Muscle of back (tissue), 3 donors: ENCODE measurements at regions not wholly inside any gene's neighbourhood (a gene's known extent, or its start where the extent isn't known, plus 50 kb on each side); places are given as distances from the start of the nearest gene placed in this dataset.
"Not testable (repeated sequence)": the region's sequence is repeated elsewhere in the genome, so short reads cannot be mapped to it uniquely, and the experiment has no call there.

Experiments used
- DNase-seq, 3 donors: peaks; one replicate each; pipeline versions ENCODE4 v3.0.0 to v3.0.0-alpha.2; 2013

DNA sequence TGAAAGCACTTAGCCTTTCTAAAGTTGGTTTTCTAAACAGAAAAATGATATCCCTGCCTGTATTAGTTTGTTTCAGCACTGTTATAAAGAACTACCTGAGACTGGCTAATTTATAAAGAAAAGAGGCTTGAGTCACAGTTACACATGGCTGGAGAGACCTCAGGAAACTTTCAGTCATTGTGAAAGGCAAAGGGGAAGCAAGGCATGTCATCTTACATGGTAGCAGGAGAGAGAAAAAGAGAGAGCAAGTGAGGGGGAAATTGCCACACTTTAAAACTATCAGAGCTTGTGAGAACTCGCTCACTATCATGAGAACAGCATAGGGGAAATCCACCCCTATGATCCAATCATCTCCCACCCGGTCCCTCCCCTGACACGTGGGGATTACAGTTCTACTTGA lies 64.9 kb downstream of the FAM170A start:
- no peak for DNase-seq

DNA sequence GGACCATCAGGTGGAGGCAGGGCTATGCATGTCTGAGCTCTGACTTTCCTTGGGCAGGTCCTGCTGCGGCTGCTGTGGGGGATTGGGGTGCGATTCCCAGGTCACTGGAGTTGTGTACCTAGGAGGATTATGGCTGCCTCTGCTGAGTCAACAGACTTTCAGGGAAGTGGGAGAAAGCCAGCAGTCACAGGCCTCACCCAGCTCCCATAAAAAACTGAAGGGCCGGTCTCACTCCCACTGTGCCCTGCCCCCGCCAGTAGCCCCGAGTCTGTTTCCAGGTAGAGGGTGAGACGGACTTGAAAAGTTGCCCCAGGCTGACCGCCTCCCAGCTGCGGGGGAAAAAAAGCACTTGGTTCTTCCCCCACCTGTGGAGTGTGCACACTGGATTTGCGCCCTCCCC lies 76.7 kb downstream of the FAM170A start:
- no peak for DNase-seq

DNA sequence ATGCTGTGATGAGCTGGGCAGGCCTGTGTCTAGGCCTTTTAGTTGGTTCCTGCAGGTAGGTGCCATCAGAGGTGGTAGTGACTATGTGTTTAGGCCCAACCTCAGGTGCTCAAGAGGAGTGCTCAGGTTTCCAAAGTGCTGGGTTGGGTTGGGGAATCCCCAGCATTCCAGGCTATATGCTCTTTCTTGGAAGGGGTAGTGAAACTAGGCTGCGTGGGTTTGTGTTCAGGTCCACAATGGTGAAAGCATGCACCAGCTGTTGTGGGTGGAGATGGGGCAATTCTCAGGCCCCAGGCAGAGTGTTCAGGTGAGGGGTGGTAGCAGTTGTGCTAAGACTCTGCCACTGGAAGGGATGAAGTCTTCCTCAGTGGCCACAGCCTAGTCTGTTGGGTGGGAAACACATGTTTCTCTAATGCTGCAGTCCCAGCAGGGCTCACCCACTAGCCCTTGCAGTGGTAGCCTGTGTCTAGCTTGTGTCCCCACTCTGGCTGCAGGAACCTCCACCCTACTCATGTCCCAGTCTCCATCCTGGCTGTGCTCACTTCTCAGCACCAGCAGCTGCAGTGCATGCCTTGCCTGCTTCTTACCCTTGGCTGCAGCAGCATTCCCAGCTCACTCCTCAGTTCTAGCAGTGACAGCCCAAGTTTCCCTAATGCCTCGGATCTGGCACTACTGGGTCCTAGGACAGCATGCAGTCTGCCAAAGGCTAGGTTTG lies 78.9 kb downstream of the FAM170A start:
- DNase-seq = no peak

DNA sequence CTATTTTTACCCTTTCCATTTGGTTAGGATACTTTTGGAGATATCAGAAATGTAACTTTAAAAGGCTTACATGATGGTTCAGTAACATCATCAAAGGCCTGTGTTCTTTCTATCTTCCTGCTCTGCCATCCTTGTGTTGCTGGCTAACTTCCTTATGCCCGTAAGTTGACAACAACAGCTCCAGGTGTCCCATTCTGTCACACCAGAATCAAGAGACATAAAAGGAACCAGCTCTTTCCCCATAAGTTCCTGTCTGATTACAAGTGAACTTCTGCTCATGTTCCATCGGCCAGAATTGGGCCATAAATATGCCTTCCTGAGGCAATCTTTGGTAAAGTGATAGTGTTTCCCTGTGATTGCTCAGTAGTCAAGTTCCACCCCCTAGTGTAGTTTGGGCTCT lies 92.4 kb downstream of the FAM170A start:
- DNase-seq = no peak

DNA sequence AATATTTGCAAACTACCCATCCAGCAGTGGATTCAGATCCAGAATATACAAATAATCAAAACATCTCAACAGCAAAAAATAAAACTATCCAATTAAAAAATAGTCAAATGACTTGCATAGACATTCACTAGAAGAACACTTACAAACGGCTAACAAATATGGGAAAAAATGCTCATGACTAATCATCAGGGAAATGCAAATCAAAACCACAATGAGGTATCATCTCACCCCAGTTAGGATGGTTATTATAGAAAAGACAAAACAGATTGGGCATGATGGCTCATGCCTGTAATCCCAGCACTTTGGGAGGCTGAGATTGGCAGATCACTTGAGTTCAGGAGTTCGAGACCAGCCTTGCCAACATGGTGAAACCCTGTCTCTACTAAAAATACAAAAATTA lies 95.9 kb downstream of the FAM170A start:
- not testable (repeated sequence) for DNase-seq

DNA sequence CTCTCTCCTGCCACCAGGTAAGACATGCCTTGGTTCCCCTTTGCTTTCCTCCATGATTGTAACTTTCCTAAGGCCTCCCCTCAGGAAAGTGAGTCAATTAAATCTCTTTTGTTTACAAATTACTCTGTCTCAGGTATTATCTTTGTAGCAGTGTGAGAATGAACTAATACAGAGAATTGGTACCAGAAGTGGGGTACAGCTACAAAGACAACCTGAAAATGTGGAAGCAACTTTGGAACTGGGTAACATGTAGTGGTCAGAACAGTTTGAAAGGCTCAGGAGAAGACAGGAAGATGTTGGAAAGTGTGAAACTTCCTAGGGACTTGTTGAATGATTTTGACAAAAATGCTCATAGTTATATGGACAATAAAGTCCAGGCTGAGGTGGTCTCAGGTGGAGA lies 97.2 kb downstream of the FAM170A start:
- DNase-seq = no peak

DNA sequence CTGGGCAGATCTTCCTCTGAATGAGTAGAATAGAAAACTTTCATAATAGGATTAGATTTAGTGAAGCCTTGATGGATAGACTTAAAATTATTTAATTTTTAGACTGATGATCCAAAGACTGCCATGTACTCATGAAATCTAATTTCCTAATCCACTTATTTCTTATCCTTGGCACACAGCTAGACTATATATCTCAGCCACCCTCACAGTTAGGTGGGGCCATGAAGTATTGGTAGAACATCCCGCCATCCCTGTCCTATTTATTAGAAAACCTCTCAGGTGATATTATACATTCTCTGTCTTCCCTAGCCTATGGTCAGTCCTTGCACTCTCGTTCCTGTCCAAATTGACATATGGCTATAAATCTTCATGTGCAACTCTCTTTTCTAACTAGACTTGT lies 110.9 kb downstream of the FAM170A start:
- no peak for DNase-seq

DNA sequence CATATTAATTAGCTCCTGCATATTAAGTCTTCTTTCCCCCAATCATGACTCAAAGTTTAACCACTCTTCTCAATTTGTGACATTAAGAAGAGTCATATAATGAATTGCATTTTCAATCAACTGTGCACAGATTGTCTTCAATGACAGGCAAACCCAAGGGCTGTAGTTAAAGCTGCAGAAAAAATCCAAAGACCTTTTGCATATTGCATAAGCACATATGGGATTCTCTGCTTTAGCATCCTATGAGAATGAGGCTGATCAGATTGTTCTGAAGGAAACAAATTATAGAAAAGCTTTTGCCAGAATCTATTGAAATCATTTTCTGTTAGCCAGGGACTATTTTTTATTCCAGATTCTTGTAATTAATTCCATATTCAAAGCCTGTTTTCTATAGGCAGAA lies 112.3 kb downstream of the FAM170A start:
- DNase-seq = no peak

DNA sequence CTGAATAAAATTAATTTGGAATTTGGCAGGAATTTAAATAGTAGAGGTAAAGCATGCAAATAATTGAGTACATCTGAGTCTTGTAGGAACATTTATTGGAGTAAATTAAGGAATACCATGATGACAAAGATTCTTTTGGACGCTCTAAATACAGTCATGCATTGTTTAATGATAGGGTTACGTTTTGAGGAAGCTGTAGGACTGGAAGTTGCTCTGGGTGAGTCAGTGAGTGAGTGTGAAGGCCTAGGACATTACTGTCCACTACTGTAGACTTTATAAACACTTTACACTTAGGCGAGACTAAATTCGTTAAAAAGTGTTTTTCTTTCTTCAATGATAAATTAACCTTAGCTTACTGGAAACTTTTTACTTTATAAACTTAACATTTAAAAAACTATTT lies 113.0 kb downstream of the FAM170A start:
- no peak for DNase-seq

DNA sequence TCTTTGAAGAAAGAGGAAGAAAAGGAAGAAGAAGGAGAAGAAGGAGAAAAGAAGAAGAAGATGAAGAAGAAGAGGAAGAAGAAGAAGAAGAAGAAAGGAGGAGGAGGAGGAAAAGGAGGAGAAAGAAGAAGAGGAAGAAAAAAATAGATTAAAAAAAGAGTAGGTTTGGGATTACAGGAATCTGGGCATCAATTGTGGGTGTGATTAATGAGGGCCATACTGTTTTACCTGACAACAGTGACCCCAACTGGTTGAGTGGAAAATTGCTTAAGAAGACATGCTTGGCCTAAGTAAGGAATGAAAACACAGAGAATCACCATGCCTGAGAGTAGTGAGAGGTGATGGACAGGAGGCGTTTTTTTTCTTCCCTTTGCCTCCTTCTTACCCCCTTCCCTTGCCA lies 114.6 kb downstream of the FAM170A start:
- DNase-seq = peak in 1 of 3 donors; percentile 3

DNA sequence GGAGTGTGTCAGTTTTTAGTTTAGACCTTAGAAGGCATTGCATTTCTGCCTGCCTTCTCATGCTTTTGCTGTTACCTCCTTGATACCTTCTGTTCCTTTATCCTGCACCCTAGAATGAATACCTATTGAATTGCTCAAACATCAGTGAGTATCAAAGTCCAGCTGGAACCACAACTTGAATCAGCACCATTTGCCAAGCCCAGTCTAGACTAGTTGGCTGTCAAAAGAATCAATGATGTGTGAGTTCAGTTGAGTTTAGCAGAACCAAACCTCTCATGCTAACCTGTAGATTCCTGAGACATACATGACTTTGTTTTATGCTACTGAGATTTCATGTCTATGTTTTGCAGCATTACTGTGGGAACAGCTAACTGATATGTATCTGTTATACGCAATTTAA lies 116.6 kb downstream of the FAM170A start:
- DNase-seq = no peak

DNA sequence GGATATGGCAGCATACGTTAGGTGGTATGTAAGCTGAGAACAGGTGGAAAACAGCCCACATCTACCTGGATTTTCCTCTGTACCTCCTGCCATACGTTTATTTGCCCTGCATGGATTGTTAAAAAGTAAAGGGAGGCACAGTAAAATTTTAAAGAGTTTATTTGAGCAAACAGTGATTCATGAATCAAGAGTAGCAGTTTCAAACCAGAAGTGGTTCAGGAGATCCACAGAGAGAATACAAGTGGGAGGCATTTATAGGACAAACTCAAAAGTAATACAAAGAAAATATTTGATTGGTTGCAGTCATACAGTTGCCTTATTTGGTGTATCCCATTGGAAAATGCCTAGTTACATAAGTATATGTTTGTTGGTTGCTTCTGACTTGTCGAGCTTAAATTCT lies 117.6 kb downstream of the FAM170A start:
- no peak for DNase-seq

DNA sequence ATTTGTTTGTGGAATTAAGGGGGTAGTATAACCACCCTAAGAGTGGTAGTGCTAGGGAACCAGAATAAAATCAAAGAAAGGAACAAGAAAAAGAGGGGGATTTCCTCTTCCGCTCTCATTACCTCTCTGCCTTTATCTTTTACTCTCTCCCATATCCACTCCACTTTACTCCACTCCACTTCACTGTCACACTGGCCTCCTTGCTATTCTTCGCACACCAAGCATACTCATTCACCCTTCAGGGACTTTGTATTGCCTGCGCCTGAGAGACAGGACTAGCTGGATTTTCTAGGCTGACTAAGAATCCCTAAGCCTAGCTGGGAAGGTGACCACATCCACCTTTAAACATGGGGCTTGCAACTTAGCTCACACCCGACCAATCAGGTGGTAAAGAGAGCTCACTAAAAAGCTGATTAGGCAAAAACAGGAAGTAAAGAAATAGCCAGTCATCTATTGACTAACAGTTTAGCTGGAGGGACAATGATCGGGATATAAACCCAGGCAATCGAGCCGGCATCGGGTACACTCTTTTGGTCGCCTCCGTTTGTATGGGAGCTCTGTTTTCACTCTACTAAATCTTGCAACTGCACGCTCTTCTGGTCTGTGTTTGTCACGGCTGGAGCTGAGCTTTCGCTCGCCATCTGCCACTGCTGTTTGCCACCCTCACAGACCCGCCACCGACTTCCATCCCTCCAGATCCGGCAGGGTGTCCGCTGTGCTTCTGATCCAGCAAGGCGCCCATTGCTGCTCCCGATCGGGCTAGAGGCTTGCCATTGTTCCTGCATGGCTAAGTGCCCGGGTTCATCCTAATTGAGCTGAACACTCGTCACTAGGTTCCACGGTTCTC lies 121.8 kb downstream of the FAM170A start:
- no peak for DNase-seq

DNA sequence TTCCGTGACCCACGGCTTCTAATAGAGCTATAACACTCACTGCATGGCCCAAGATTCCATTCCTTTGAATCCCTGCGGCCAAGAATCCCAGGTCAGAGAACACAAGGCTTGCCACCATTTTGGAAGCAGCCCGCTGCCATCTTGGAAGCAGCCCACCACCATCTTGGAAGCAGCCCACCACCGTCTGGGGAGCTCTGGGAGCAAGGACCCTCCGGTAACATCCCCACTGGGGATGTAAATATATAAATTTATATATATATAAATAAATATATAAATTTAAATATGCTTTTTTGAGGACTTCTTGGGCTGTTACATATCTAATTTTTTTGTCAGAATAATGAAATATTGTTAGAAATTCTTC lies 122.4 kb downstream of the FAM170A start:
- no peak for DNase-seq

DNA sequence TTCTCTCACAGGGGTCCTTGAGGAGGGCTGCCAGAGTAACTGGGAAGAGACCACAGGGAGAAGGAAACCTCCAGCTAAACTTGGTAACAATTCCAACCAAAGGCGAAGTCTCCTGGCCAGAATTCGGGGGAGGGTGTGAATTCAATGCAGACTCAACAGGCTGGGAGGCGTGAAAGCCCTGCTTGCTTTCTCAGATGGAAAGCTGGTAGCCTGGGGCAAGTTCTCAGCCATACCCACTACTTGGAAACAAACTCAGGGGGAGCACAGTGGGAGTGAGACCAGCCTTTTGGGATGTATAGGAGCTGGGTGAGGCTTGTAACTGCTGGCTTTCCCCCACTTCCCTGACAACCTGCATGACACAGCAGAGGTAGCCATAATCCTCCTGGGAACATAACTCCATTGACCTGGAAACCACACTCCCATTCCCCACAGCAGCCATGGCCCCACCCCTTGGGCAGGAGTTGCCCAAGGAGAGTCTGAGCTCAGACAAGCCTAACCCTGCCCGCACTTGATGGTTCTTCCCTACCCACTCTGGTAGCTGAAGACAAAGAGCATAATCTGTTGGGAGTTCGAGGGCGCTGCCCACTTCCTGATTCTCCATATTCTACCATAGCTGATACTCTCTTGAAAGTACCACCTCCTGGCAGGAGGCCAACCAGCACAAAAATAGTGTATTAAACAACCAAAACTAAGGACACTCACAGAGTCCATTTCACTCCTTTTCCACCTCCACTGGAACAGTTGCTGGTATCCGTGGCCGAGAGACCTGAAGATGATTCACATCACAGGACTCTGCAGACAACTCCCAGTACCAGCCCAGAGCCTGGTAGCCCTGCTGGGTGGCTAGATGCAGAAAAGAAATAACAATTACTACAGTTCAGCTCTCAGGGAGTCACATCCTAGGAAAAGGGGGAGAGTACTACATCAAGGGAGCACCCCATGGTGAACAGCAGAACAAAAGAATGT lies 123.8 kb downstream of the FAM170A start:
- DNase-seq = no peak

DNA sequence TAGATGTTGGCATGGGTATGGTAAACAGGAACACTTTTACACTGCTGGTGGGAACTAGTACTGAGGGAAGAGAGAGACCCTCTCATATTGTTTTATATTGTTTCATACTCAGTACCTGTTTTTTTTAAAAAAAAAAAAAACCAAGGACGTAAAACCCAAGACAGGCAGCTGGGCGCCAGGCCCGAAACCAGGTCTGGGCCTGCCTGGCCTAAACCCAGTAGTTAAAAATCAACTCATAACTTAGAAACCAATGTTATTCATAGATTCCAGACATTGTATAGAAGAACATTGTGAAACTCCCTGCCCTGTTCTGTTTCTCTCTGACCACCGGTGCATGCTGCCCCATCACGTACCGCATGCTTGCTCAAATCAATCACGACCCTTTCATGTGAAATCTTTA lies 125.5 kb downstream of the FAM170A start:
- not testable (repeated sequence) for DNase-seq

DNA sequence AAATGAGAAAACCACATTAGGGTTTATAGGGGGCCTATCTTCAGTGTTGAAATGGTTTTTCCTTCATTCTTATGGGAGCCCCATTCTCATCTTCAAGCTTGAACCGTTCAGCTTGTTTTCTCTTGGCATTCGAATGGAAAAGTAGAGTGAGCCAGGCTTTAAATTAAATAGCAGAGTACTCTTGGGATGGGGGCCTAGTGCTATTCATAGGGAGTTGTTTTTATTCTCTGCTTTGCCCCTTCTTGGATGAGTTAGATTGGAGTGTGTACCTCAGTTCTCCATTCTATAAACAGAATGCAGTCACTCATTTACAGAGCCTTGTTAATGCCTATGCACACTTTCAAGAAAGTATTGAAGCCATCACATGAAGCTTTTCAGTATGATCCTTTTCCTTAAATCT lies 127.9 kb downstream of the FAM170A start:
- no peak for DNase-seq

DNA sequence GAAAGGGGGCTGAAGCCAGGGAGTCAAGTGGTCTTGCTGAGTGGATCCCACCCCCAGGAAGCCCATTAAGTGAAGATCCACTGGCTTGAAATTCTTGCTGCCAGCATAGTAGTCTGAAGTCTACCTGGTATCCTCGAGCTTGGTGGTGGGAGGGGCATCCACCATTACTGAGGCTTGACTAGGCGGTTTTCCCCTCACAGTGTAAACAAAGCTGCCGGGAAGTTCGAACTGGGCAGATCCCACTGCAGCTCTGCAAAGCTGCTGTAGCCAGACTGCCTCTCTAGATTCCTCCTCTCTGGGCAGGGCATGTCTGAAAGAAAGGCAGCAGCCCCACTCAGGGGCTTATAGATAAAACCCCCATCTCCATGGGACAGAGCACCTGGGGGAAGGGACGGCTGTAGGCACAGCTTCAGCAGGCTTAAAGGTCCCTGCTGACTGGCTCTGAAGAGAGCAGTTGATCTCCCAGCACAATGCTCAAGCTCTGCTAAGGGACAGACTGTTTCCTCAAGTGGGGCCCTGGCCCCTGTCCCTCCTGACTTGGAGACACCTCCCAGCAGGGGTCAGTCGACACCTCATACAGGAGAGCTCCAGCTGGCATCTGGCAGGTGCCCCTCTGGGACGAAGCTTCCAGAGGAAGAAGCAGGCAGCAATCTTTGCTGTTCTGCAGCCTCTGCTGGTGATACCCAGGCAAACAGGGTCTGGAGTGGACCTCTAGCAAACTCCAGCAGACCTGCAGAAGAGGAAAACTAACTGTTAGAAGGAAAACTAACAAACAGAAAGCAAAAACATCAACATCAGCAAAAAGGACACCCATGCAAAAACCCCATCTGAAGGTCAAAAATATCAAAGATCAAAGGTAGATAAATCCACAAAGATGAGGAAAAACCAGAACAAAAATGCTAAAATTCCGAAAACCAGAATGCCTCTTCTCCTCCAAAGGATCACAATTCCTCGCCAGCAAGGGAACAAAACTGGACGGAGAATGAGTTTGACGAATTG lies 140.6 kb downstream of the FAM170A start:
- not testable (repeated sequence) for DNase-seq

DNA sequence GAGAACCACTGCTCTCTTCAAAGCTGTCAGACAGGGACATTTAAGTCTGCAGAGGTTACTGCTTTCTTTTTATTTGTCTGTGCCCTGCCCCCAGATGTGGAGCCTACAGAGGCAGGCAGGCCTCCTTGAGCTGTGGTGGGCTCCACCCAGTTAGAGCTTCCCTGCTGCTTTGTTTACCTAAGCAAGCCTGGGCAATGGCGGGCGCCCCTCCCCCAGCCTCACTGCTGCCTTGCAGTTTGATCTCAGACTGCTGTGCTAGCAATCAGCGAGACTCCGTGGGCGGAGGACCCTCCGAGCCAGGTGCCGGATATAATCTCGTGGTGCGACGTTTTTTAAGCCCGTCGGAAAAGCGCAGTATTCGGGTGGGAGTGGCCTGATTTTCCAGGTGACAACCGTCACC lies 150.8 kb downstream of the FAM170A start:
- not testable (repeated sequence) for DNase-seq

DNA sequence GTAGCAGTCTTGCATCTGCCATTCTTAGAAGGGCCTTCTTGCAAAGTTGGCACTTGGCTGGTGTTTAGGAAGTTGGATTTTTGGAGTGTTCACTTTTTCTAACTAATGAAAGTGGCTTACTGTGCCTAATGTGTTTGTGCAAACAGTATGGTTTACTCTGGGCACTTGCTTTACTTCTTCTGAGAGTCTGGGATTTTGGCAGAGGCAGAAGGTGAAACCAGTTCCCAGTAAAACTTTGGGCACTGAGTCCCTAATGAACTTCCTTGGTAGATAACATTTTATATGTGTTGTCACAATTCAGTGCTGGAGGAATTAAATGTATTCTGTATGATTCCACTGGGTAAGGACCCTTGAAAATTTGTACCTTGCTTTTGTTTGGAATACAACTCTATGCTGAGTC lies 155.7 kb downstream of the FAM170A start:
- no peak for DNase-seq
